KMS-11 (cell line): ENCODE measurements at regions not wholly inside any gene's neighbourhood (a gene's known extent, or its start where the extent isn't known, plus 50 kb on each side); places are given as distances from the start of the nearest gene placed in this dataset.
"Not testable (repeated sequence)": the region's sequence is repeated elsewhere in the genome, so short reads cannot be mapped to it uniquely, and the experiment has no call there.

Source experiments
- H2AFZ ChIP-seq: fragments of 200-600 bp; sonication (generic); 2 replicates; pipeline ENCODE4 v1.6.1; 2016; ENCODE audit warnings: antibody characterized with exemption, mixed run types, low read depth
- H3K27ac ChIP-seq: fragments of 200-600 bp; sonication (generic); 2 replicates; pipeline ENCODE4 v1.6.1; 2016; ENCODE audit warnings: mild to moderate bottlenecking, mixed run types
- H3K27me3 ChIP-seq: fragments of 200-600 bp; sonication (generic); 2 replicates; pipeline ENCODE4 v1.6.1; 2017; ENCODE audit warnings: mild to moderate bottlenecking, low read depth, mixed run types, moderate library complexity; ENCODE audit not compliant: insufficient read depth
- H3K36me3 ChIP-seq: fragments of 200-600 bp; sonication (generic); 2 replicates; pipeline ENCODE4 v1.6.1; 2017; ENCODE audit warnings: mild to moderate bottlenecking, mixed run types; ENCODE audit not compliant: insufficient read depth
- H3K4me1 ChIP-seq: fragments of 200-600 bp; sonication (generic); 2 replicates; pipeline ENCODE4 v1.6.1; 2016; ENCODE audit warnings: mild to moderate bottlenecking, low read depth, mixed run types; ENCODE audit not compliant: poor library complexity, severe bottlenecking
- H3K4me2 ChIP-seq: fragments of 200-600 bp; sonication (generic); 2 replicates; pipeline ENCODE4 v1.7.0; 2016; ENCODE audit warnings: mild to moderate bottlenecking, mixed run types
- H3K4me3 ChIP-seq: fragments of 200-600 bp; sonication (generic); IDR thresholded peaks from 2 replicates; pipeline ENCODE4 v1.6.1; 2017; ENCODE audit warnings: low read depth, low read length, mixed read lengths; ENCODE audit not compliant: insufficient read depth
- H3K79me2 ChIP-seq: fragments of 200-600 bp; sonication (generic); 2 replicates; pipeline ENCODE4 v1.6.1; 2016; ENCODE audit warnings: low read depth, mixed run types; ENCODE audit not compliant: insufficient read depth
- H3K9ac ChIP-seq: fragments of 200-600 bp; sonication (generic); 2 replicates; pipeline ENCODE4 v1.6.1; 2016; ENCODE audit warnings: mild to moderate bottlenecking, mixed run types
- H4K20me1 ChIP-seq: fragments of 200-600 bp; sonication (generic); 2 replicates; pipeline ENCODE4 v1.6.1; 2016; ENCODE audit warnings: mild to moderate bottlenecking, mixed run types; ENCODE audit not compliant: insufficient read depth
- TF ChIP-seq, protein P1 (sequence below): fragments of 200-600 bp; sonication (generic); conservative IDR thresholded peaks from 2 replicates; pipeline ENCODE4 v1.6.1; 2017; ENCODE audit warnings: low read depth, mild to moderate bottlenecking, antibody characterized with exemption, low read length, moderate library complexity, mixed read lengths

DNA sequence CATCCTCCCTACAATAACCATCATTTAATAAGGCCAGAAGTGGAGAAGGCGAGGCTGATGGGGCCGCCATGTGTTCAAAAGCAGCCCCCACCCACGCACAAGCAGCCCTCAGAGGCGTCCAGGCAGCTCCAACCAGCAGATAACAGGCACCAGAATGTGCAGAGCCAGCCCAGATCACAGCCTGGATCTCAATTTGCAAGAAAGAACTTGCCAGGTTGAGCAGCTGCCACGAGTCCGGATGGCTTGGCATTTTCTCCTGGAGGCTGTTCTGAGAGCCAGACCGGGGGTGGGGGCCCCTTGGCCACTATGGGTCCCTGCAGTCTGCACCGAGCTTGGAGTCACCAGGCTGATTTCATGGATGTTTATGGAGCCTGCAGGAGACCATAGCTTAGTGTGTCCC lies 338.1 kb downstream of the PREX1 start:
- no peak overlapping the region for H2AFZ ChIP-seq
- H4K20me1 ChIP-seq: no peaks in the 10 kb centered on the region
- H3K4me3 ChIP-seq: no peak overlapping the region
- H3K27ac ChIP-seq: no peak overlapping the region
- TF ChIP-seq, protein P1, sequence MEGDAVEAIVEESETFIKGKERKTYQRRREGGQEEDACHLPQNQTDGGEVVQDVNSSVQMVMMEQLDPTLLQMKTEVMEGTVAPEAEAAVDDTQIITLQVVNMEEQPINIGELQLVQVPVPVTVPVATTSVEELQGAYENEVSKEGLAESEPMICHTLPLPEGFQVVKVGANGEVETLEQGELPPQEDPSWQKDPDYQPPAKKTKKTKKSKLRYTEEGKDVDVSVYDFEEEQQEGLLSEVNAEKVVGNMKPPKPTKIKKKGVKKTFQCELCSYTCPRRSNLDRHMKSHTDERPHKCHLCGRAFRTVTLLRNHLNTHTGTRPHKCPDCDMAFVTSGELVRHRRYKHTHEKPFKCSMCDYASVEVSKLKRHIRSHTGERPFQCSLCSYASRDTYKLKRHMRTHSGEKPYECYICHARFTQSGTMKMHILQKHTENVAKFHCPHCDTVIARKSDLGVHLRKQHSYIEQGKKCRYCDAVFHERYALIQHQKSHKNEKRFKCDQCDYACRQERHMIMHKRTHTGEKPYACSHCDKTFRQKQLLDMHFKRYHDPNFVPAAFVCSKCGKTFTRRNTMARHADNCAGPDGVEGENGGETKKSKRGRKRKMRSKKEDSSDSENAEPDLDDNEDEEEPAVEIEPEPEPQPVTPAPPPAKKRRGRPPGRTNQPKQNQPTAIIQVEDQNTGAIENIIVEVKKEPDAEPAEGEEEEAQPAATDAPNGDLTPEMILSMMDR: no peak
- no peaks in the 10 kb centered on the region for H3K4me1 ChIP-seq
- no peaks in the 10 kb centered on the region for H3K36me3 ChIP-seq
- no peak overlapping the region for H3K9ac ChIP-seq
- peaks cover 15% of the 10 kb centered on the region; the same call in 1 of the 2 replicates for H3K27me3 ChIP-seq
- H3K4me2 ChIP-seq: no peak overlapping the region
- H3K79me2 ChIP-seq: no peaks in the 10 kb centered on the region

DNA sequence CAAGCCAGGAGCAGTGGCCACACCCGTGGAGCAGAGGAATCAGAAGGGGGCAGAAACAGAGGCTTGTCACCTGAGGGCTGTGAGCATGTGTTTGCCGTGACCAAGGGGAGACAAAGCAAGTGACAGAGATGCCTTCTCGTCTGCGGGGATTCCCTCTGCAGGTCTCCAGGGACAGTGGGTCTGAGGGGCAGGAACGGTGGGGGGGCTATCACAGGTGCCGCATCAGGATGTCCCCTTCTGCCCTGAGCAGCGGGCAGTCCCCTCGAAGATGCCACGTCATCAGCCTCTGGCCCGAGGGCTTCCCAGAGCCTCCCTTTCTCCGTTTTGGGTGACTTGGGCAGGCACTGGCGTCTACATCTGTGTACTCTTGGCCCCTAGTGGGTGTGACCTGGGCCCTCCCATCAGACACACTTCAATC lies 338.7 kb downstream of the PREX1 start:
- H3K4me2 ChIP-seq: no peak overlapping the region
- H3K79me2 ChIP-seq: no peaks in the 10 kb centered on the region
- no peak overlapping the region for H3K9ac ChIP-seq
- H3K36me3 ChIP-seq: no peaks in the 10 kb centered on the region
- peaks cover 15% of the 10 kb centered on the region; the same call in 1 of the 2 replicates for H3K27me3 ChIP-seq
- no peak overlapping the region for H3K4me3 ChIP-seq
- no peaks in the 10 kb centered on the region for H4K20me1 ChIP-seq
- no peak overlapping the region for H3K27ac ChIP-seq
- H2AFZ ChIP-seq: no peak overlapping the region
- no peaks in the 10 kb centered on the region for H3K4me1 ChIP-seq
- TF ChIP-seq, protein P1: no peak

DNA sequence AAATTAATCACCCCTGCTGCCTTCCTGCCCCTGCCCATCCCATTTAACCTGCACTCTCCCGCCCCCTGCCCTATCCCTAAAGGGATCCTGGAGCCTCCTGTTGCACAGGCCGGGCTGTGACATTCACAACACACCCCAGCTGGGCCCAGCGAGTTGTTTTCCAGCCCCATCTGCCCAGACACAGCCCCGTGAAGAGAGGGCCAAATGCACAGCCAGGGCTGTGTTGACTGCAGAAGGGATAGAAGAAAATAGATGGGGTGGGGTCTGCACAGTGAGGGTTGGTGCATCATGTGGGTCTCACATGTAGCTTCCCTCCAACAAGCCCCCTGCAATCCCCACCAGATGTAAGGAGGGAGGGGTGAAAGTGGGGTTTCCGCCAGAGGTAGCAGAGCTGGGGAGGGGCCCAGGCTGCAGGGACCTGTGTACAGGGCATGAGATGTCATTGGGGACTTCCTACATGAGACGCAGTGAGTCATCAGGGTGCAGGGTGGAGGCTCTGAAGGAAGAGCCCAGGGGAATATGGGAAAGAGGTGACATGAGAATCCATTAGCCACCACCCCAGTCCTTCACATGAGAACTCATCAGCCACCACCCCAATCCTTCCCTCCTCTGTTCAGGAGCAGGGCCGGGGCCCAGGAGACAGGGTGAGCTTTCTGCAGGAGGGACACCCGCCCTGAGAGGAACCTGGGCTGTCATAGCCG lies 339.3 kb downstream of the PREX1 start:
- H3K9ac ChIP-seq, H3K36me3 ChIP-seq, H3K27ac ChIP-seq, H3K79me2 ChIP-seq, H3K4me2 ChIP-seq, H4K20me1 ChIP-seq, H3K4me3 ChIP-seq, H2AFZ ChIP-seq, H3K4me1 ChIP-seq: not testable (repeated sequence)
- peaks cover 16% of the 10 kb centered on the region; the same call in 1 of the 2 replicates for H3K27me3 ChIP-seq

- TF ChIP-seq, protein P1: no peak
- Histone ChIP-seq H3K27me3 (peaks cover 32% of the 10 kb centered on the region; the same call in 1 of the 2 replicates), H4K20me1 (no peaks in the 10 kb centered on the region), H3K79me2 (no peaks in the 10 kb centered on the region), H3K27ac (no peak overlapping the region), H3K9ac (no peak overlapping the region), H3K4me2 (no peak overlapping the region), H3K36me3 (no peaks in the 10 kb centered on the region), H2AFZ (no peak overlapping the region), H3K4me3 (no peak overlapping the region), H3K4me1 (no peaks in the 10 kb centered on the region)
These were observed 341.7 kb downstream of the PREX1 start for GRCh38 chr20:48486065-48486464.

DNA sequence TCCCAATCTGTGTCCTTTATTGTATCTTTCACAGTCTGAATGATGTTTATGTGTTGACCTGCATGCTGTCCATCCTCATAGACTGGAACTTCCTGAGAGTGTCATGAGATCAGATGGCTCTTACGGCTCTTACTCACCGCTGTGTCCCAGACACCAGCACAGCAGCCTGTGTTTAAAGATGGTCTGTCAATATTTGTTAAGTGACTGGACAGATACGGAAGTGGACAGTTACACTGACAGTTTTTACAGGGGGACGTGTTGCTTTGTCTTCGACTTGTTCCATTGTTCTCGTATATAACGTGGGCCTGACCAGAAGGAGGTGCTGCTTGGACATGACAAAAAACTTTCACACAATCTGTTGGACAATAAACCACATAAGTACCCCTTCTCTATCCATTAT lies 342.6 kb downstream of the PREX1 start:
- not testable (repeated sequence) for H3K9ac ChIP-seq, H3K4me1 ChIP-seq, H3K4me3 ChIP-seq, H3K36me3 ChIP-seq, H3K4me2 ChIP-seq, H2AFZ ChIP-seq, H4K20me1 ChIP-seq, H3K79me2 ChIP-seq, H3K27ac ChIP-seq
- peaks cover 38% of the 10 kb centered on the region; the same call in 1 of the 2 replicates for H3K27me3 ChIP-seq
